Raji (cell line): ENCODE measurements at regions not wholly inside any gene's neighbourhood (a gene's known extent, or its start where the extent isn't known, plus 50 kb on each side); places are given as distances from the start of the nearest gene placed in this dataset.

ENCODE experiments used
- POLR2A ChIP-seq: IDR thresholded peaks from 2 replicates; pipeline ENCODE4 v1.6.1; 2011; ENCODE audit warnings: low read depth, low read length, control low read depth; ENCODE audit not compliant: insufficient read depth

DNA sequence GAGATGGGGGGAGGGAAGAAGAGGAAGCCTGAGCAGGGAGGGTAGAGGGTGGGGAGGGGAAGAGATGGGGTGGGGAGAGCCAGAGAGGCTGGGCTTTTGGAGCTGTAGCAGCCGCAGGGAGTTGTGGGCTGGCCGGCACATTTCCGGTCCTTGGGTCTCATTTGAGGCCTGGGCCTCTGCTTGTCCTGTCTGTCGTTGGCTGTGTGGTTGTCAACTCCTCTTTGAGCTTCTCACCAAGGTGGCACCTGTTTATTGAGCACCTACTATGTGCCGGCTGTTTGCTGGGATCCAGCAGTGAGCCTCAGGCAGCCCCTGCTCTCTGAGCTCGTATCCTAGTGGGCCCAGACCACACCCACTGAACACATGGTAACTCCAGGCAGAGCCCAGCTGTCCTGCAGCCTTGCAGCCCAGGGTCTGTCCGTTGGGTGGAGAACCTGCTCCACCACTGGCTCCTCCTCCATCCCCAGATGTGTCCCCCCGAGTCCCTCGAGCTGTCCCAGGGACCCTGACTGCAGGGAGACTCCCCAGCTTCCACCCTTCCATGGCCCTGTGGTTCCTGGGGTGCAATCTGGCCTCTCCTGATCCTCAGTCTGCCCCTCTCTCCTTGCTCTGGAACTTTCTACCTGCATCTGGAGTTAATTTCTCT lies 164.9 kb downstream of the IRF8 start:
- TF ChIP-seq POLR2A: no peak

DNA sequence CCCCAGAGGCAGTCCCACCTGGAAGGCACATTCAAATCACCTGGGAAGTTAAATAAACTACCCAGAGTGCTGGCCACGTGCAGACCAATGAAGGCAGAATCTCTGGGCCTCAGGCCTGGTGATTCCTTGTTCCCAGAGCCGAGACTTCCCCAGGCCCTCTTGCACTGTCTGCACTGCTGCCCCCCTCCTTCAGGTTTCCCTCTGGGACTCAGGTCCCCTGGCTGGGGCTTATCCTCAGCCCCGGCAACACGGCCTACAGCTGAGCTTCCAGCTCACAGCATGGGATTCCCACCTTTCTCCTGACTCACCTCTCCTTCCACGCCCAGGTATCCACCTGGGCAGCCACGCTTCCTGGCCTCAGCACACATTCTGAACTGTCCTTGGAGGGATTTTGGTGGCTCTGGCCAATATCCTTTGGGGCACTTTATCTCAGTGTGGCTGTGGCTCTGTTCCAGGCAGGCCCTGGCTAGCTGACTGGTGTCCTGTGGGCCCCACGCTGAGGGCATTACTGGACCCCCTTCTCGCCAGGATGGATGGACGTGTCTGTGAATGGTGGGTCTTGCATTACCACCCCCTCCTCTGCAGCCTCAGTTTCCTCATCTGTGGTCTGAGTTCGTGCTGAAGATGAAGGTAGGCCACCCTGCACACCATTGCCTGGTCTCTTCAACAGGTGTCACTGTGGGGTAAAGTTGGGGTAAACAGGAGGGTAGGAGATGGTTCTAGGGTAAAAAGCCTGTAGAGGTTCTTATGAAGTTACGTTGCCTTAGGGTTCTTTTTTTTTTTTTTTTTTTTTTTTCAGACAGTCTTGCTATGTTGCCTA lies 165.7 kb downstream of the IRF8 start:
- TF ChIP-seq POLR2A: no peak

DNA sequence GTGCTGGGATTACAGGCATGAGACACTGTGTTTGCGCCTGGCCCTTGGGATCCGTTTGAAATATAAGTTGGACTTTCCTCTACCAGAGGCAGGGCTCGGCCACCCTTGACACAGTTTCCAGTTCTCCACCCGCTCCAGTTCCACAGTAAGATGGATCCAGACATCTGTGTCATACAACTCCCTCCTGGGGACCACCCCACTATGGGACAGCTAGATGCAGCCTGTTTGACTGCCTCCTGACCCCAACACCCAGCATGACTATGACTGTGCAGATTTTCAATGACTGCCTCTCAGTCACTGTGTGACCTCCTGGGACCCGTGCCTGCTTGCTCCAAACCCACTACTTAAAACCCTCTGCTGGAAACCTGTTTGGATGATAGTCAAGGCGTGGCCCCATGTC lies 166.7 kb downstream of the IRF8 start:
- TF ChIP-seq POLR2A: no peak

DNA sequence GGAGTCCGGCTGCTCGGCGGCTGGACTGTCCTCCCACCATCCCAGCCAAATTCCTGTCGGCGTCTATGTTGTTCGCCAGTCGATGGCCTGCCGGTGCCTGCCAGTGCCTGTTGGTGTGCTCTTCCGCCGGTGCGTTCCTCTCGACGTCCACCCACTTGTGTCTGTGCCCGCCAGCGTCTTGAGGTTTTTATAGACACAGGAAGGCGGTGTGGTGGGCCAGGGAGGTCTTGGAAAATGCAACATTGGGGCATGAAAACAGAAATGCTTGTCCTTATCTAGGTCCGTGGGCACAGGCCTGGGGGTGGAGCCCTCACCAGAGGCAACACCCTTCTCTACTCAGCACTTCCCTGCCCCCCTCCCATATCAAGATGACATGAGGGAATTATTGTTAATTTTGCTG lies 167.8 kb downstream of the IRF8 start:
- no peak for TF ChIP-seq POLR2A

DNA sequence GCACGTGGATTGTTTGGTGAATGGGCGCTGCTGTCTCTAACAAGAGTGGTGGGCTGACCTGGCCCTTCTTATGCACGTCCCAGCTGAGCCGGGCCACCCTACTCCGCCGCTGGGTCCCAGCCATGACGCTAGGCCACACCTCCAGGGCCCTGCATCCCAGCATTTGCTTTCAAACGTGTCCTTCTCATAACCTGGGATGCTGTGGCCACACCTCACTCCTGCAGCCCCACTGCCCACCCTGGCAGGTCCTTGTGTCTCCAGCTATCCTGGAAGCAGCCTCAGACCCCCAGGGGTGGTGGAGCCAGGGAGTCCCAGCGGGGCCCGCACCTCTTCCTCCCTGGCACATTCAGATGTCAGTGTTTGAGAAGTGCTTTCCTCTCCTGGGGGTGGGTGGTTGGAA lies 168.6 kb downstream of the IRF8 start:
- TF ChIP-seq POLR2A: no peak

DNA sequence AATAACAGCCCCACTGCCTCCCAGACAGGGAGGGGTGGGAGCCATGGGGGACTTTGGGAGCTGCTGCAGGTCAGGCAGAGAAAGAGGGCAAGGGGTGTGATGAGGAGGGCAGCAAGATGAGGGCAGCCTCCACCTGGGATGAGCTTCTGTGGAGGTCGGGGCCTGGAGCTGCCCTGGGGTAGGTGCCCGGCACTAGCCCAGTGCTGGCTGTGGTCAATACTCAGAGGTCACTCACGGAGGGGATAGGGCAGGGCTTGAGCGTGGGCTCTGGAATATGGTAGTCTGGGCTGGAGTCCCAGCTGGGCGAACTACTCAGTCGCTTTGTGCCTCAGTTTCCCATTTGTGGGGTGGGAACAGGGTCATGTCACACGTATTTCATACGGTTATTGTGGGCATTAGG lies 169.0 kb downstream of the IRF8 start:
- no peak for TF ChIP-seq POLR2A

DNA sequence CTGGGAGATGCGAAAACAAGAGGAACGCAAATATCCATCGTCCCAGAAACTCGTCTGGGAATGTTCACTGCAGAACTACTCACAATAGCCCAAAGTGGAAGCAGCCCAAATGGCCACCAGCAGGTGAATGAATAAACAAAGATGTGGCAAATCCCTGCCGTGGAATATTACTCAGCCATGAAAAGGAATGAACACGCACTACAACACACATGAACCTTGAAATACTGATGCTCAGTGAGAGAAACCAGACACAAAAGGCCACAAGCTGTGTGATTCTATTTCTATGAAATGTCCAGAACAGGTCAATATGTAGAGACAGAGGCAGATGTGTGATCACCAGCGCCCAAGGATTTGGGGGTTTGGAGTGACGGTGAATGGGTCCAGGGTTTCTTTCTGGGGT lies 169.8 kb downstream of the IRF8 start:
- no peak for TF ChIP-seq POLR2A

DNA sequence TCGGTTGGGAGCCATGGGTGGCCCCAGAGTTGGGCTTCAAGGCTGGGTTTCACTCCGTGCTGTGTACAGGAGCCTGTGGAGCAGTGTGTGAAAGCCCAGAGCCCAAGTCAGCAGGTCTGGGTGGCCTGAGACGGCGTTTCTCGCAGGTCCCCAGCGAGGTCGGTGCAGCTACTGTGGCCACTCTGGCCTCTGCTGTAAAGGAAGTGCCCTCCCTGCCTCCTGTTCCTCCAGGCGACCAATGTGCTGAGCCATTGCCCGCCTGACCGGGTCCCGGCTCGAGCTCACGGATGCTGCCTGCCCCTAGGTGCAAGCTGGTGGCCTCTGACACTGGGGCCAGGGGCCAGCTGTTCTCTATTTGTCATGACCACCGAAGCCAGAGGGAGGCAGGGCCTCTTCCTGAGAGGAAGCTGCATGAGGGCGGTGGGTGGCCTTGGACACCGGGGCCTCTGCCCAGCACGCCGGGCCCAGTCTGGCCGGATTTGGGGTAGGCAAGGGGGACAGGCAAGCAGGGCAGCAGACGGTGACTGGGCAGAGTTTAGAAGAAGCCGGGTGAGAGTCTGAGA lies 170.9 kb downstream of the IRF8 start:
- TF ChIP-seq POLR2A: no peak

DNA sequence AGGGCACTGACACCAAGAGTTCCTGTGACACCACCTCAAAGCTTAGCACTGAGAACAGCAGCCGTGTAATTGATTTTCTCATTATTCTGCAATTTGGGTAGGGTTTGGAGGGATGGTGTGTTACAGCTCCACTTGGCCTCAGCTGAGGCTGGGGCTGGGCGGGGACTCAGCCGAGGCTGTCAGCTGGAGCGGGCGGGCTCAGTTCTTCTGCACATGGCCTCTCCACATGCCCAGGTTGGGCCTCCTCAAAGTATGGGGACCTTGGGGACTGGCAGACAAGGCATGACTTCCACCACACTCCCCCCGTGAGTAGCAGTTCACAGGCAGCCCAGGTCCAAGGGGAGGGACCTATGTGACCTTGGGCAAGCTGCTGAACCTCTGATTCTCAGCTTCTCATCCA lies 171.5 kb downstream of the IRF8 start:
- no peak for TF ChIP-seq POLR2A

DNA sequence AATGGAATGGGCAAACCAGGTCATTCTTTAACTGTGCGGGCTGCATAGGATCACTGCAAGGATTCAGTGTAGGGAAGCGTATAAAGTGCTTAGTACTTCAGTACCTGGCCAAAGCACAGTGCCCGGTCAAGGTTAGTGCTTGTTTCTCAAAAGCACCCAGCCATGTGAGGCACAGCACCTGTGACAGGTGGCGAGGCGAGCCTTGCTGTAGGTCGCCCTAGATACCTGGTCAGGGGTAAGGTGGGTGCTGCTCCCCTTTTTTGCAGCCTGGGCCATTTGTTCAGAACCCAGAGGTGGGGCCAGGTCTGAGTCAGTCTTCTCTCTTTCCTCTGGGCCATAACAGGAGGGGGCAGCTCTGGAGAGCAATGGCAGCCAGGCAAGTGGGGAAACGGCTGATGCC lies 172.0 kb downstream of the IRF8 start:
- no peak for TF ChIP-seq POLR2A

DNA sequence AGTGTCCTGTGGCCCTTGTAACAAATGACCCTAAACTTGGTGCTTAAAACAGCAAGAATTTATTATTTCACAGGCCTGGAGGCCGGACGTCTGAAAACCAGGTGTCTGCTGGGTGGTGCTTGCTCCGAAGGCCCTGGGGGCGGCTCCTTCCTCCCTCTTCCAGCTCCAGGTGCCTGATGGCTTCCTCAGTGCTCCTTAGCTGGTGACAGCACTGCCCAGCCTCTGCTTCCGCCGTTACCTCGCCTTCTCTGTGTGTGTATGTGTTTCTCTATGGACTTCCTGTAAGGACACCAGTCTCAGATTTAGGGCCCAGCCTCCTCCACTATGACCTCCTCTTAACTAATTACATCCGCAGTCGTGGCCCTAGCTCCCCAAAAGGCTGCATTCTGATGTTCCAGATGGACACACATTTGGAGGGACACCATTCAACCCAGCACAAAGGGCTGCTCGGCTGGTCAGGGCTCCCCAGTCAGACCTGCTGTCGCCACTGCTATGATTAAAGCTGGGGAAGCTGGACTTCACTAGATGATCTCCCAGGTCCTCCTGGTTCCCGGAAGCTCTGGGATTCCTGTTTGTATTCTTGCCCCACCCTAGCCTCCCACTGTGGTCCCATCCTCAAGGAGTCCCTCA lies 172.8 kb downstream of the IRF8 start:
- TF ChIP-seq POLR2A: no peak

DNA sequence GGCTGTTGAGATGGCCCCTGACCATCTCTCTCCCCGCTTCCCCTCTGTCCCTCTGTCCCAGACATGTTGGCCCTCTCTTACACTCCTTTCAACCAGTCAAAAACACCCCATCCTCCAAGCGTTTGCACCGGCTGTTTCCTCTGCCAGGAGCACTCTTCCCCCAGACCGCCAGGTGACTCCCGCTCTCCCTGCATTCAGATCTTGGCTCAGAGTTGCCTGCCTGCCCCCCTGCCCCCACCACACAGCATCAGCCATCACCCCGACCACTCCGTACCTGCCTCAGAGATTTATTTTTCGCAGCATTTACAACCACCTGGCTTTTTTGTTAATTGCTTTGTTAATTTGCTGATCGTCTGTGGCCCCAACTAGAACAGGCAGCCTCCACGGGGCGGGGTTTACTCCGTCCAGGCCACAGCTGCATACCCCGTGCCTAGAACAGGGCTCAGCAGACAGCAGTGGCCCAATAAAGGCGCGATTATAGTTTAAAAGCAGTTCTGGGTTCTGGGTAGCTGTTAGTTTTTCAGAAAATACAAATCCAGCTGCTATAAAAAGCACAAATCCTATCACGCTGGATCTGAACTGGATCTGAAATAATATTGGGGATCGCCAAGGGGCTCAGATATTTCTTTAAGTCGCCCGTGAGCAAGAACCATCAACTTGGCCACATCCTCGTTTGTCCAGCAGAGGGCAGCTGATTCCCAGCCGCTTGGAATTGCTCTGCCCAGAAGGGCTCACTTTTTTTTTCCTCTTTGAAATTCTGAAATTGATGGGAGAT lies 173.6 kb downstream of the IRF8 start:
- no peak for TF ChIP-seq POLR2A

DNA sequence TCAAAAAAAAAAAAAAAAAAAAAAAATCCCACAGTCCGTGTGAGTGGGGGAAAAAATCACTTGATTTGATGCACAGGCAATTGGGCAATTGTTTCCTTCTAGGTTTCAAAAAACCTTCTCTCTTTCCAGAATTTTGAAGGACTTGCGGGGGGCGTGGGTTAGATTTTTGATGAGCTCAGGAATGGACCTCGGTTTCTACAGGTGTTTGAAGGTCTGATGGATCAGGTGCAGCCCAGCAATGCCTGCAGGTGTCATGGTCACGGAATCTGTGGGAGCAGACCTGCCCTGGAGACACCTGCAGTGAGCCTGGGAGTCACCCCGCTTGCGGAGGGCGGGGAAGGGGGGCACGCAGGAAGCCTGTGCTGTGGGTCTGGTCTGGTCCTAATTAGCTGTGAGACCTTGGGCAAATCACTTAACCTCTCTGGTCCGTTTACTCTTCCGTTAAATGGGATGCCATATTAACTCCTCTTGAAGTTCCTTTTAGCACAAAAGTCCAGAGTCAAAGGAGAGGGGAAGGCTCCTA lies 174.2 kb downstream of the IRF8 start:
- no peak for TF ChIP-seq POLR2A

DNA sequence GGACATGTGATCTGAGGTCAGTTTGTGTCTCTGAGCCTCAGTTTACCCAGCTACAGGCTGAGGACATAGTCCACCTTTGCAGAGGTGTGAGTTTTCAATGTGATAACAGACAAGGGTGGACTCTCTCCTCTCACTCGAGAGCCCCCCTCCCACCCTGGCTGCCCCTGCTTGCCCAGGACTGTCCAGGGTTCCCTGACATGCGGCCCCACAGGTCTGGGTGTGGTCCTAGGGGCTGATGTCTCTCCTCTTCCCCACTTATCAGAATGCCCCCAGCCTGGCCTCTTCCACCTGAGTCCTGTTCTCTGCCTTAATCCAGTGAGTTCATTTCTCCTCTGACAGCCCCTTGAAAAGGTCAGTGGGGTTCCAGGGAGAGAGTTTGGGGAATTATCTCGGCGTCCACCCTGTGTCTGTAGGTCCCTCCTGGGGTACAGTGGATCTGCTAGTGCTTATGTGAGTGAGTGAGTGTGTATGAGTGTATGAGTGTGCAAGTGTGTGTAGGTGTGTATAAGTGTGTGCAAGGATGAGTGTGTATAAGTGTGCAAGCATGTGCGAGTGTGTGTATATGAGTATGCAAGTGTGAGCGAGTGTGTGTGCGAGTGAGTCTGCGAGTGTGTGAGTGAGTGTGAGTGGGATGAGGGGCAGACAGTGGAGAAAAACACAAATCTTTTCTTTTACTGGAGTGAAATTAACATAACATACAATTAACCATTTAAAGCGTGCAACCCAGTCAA lies 175.0 kb downstream of the IRF8 start:
- no peak for TF ChIP-seq POLR2A
